A549 (cell line): ENCODE measurements at regions not wholly inside any gene's neighbourhood (a gene's known extent, or its start where the extent isn't known, plus 50 kb on each side); places are given as distances from the start of the nearest gene placed in this dataset.

Source experiments
- CBX2 ChIP-seq: fragments of 200-600 bp; sonication (generic); IDR thresholded peaks from 2 replicates; pipeline ENCODE4 v1.6.1; 2016; ENCODE audit warnings: low read depth, mild to moderate bottlenecking, borderline replicate concordance
- HOXA7 ChIP-seq: fragments of 250-450 bp; sonication (Bioruptor Pico); IDR thresholded peaks from 2 replicates; pipeline ENCODE4 v1.5.0; 2020; ENCODE audit warnings: mild to moderate bottlenecking, moderate library complexity
- JUNB ChIP-seq: fragments of >200 bp; sonication (Bioruptor Twin); formaldehyde crosslinking; IDR thresholded peaks from 2 replicates; pipeline ENCODE4 v1.6.1; 2016
- MAFK ChIP-seq: fragments of 450-650 bp; IDR thresholded peaks from 2 replicates; pipeline ENCODE4 v1.6.1; 2014; ENCODE audit not compliant: partially characterized antibody
- NPAS2 ChIP-seq: fragments of 250-450 bp; sonication (Bioruptor Pico); IDR thresholded peaks from 2 replicates; pipeline ENCODE4 v1.8.0; 2022; ENCODE audit warnings: mild to moderate bottlenecking, moderate library complexity, borderline replicate concordance
- TF ChIP-seq, protein P1 (sequence below): fragments of 450-650 bp; IDR thresholded peaks from 2 replicates; pipeline ENCODE4 v1.6.1; 2014; ENCODE audit warnings: antibody characterized with exemption
- TF ChIP-seq, protein P2 (sequence below): fragments of 200-600 bp; sonication (generic); IDR thresholded peaks from 2 replicates; pipeline ENCODE4 v1.6.1; 2016; ENCODE audit warnings: antibody characterized with exemption, mild to moderate bottlenecking, moderate library complexity
- TF ChIP-seq, protein P3 (sequence below): fragments of >200 bp; sonication (Bioruptor Twin); formaldehyde crosslinking; IDR thresholded peaks from 3 replicates; pipeline ENCODE4 v1.5.1; 2016
- TF ChIP-seq, protein P4 (sequence below): fragments of 250-450 bp; sonication (Bioruptor Pico); IDR thresholded peaks from 2 replicates; pipeline ENCODE4 v1.5.0; 2021; ENCODE audit warnings: mild to moderate bottlenecking, moderate library complexity, borderline replicate concordance

DNA sequence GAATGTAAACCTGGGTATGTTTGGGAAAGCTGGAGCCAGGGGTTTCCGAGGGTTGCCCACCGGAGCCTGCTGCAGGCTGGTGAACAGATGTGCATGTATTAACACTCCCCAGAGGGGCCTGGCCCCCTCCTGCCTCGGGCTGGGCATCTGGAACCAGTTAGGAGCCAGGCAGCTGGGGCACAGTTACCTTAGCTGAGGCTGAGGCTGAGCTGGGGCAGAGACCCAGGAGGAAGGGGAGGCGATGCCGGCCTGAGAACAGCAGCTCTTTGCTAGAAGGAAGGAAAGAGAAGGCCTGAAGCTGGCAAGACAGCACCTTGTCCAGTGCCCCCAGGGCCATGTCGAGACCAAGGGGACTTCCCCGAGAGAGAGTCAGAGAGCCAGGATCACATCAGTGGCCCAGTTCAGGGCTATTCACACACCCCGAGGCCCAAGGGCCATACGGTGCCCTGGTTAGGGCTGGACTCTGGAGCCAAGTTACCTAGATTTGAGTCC, 65.8 kb downstream of the RMI2 start:
- TF ChIP-seq, protein P1, sequence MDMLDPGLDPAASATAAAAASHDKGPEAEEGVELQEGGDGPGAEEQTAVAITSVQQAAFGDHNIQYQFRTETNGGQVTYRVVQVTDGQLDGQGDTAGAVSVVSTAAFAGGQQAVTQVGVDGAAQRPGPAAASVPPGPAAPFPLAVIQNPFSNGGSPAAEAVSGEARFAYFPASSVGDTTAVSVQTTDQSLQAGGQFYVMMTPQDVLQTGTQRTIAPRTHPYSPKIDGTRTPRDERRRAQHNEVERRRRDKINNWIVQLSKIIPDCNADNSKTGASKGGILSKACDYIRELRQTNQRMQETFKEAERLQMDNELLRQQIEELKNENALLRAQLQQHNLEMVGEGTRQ: no peak
- TF ChIP-seq MAFK (no peak), NPAS2 (CRISPR knock-in tag) (no peak), JUNB (no peak), CBX2 (no peak), HOXA7 (CRISPR knock-in tag) (no peak)
- TF ChIP-seq, protein P2, sequence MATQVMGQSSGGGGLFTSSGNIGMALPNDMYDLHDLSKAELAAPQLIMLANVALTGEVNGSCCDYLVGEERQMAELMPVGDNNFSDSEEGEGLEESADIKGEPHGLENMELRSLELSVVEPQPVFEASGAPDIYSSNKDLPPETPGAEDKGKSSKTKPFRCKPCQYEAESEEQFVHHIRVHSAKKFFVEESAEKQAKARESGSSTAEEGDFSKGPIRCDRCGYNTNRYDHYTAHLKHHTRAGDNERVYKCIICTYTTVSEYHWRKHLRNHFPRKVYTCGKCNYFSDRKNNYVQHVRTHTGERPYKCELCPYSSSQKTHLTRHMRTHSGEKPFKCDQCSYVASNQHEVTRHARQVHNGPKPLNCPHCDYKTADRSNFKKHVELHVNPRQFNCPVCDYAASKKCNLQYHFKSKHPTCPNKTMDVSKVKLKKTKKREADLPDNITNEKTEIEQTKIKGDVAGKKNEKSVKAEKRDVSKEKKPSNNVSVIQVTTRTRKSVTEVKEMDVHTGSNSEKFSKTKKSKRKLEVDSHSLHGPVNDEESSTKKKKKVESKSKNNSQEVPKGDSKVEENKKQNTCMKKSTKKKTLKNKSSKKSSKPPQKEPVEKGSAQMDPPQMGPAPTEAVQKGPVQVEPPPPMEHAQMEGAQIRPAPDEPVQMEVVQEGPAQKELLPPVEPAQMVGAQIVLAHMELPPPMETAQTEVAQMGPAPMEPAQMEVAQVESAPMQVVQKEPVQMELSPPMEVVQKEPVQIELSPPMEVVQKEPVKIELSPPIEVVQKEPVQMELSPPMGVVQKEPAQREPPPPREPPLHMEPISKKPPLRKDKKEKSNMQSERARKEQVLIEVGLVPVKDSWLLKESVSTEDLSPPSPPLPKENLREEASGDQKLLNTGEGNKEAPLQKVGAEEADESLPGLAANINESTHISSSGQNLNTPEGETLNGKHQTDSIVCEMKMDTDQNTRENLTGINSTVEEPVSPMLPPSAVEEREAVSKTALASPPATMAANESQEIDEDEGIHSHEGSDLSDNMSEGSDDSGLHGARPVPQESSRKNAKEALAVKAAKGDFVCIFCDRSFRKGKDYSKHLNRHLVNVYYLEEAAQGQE: no peak
- TF ChIP-seq, protein P3, sequence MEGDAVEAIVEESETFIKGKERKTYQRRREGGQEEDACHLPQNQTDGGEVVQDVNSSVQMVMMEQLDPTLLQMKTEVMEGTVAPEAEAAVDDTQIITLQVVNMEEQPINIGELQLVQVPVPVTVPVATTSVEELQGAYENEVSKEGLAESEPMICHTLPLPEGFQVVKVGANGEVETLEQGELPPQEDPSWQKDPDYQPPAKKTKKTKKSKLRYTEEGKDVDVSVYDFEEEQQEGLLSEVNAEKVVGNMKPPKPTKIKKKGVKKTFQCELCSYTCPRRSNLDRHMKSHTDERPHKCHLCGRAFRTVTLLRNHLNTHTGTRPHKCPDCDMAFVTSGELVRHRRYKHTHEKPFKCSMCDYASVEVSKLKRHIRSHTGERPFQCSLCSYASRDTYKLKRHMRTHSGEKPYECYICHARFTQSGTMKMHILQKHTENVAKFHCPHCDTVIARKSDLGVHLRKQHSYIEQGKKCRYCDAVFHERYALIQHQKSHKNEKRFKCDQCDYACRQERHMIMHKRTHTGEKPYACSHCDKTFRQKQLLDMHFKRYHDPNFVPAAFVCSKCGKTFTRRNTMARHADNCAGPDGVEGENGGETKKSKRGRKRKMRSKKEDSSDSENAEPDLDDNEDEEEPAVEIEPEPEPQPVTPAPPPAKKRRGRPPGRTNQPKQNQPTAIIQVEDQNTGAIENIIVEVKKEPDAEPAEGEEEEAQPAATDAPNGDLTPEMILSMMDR: no peak
- TF ChIP-seq, protein P4, sequence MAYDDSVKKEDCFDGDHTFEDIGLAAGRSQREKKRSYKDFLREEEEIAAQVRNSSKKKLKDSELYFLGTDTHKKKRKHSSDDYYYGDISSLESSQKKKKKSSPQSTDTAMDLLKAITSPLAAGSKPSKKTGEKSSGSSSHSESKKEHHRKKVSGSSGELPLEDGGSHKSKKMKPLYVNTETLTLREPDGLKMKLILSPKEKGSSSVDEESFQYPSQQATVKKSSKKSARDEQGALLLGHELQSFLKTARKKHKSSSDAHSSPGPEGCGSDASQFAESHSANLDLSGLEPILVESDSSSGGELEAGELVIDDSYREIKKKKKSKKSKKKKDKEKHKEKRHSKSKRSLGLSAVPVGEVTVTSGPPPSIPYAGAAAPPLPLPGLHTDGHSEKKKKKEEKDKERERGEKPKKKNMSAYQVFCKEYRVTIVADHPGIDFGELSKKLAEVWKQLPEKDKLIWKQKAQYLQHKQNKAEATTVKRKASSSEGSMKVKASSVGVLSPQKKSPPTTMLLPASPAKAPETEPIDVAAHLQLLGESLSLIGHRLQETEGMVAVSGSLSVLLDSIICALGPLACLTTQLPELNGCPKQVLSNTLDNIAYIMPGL (CRISPR knock-in tag): no peak
